ENCODE measurements at regions not wholly inside any gene's neighbourhood (a gene's known extent, or its start where the extent isn't known, plus 50 kb on each side); places are given as distances from the start of the nearest gene placed in this dataset.
"Not testable (repeated sequence)": the region's sequence is repeated elsewhere in the genome, so short reads cannot be mapped to it uniquely, and the experiment has no call there.

DNA sequence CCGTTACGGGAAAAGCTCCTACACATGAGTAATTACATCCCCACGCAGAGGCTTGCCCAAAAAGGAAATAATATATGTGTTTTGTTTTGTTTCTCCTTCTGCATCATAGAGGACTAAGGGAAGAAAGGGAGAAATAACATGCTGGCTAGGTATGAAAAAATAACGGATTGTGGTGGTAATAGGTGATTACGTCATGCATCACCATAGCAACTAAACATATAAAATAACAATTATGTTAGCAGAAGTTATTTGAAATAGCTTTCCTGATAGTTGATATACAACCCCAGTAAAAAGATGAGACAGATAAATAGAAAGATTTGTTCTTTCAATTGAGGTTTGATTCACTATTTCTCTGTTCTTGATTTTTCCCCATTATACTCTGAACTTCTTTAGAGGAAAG is 518.0 kb downstream of the ZNF516 start:
- DNase-seq = no peak

GRCh38 chr18:75970212-75970611 is 524.8 kb downstream of the ZNF516 start:
- H3K4me3 ChIP-seq = no peak overlapping the region
- H3K4me1 ChIP-seq = no peaks in the 10 kb centered on the region
- no peaks in the 10 kb centered on the region for H3K36me3 ChIP-seq
- no peak for DNase-seq
- no peak for TF ChIP-seq POLR2A (IDR thresholded peaks at IDR 0.05)
- TF ChIP-seq, protein P1, sequence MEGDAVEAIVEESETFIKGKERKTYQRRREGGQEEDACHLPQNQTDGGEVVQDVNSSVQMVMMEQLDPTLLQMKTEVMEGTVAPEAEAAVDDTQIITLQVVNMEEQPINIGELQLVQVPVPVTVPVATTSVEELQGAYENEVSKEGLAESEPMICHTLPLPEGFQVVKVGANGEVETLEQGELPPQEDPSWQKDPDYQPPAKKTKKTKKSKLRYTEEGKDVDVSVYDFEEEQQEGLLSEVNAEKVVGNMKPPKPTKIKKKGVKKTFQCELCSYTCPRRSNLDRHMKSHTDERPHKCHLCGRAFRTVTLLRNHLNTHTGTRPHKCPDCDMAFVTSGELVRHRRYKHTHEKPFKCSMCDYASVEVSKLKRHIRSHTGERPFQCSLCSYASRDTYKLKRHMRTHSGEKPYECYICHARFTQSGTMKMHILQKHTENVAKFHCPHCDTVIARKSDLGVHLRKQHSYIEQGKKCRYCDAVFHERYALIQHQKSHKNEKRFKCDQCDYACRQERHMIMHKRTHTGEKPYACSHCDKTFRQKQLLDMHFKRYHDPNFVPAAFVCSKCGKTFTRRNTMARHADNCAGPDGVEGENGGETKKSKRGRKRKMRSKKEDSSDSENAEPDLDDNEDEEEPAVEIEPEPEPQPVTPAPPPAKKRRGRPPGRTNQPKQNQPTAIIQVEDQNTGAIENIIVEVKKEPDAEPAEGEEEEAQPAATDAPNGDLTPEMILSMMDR (IDR thresholded peaks at IDR 0.05) = no peak
- H3K27me3 ChIP-seq = no peaks in the 10 kb centered on the region
- H3K9me3 ChIP-seq = no peaks in the 10 kb centered on the region
- H3K27ac ChIP-seq = no peak overlapping the region

More for the DNA sequence above, 518.0 kb downstream of the ZNF516 start:
- no peaks in the 10 kb centered on the region for H3K27me3 ChIP-seq
- H3K9me3 ChIP-seq = no peaks in the 10 kb centered on the region
- H3K36me3 ChIP-seq = no peaks in the 10 kb centered on the region
- no peaks in the 10 kb centered on the region for H3K4me1 ChIP-seq
- TF ChIP-seq, protein P1 (IDR thresholded peaks at IDR 0.05) = no peak
- TF ChIP-seq POLR2A (IDR thresholded peaks at IDR 0.05) = no peak
- no peak overlapping the region for H3K27ac ChIP-seq
- H3K4me3 ChIP-seq = no peak overlapping the region

DNA sequence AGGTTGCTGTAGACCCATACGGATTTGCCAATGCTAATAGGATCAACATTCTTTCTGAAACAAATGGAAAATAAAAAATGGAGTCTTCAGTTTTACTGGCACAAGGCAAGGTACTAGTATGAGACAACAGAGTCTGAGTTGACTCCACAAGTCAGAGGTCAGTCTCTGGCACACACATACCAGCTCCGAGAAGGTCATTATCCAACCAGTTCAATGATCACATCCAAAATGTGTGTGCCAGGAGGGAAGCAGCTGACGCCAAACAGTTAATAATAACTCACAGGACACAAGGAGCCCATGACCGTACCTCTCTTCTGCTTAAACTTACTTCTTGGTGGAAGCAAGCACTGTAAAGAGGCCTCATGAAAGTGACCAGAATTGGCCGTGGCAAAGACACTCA is 528.6 kb downstream of the ZNF516 start:
- no peaks in the 10 kb centered on the region for H3K36me3 ChIP-seq
- no peaks in the 10 kb centered on the region for H3K27me3 ChIP-seq

DNA sequence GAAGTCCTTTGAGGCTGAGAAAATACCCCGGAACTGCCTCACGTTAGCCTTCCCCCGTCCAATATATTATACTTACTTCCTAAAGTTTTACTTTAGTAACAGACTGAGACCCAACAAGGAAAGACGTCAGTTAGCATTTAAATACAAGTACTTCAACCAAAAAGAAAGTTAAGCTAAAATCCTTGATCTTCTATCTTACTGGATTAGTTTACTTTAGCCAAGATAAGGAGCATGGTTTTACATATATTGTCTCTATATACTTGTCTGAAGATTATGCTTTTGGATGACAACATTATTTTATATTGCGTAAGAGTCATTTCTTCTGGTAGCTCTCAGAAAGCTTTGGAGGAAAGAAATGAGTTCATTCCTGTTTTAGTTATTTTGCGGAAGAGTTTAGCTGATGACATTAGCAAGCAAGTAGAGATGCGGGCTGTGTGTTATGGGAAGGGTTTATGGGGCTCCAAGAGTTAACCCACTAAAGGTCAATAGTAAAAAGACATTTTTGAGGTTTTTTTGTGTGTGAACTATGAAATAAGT is 532.9 kb downstream of the ZNF516 start:
- TF ChIP-seq, protein P1 (IDR thresholded peaks at IDR 0.05) = no peak
- TF ChIP-seq POLR2A (IDR thresholded peaks at IDR 0.05) = no peak

More for the DNA sequence above, 528.6 kb downstream of the ZNF516 start:
- Histone ChIP-seq H3K4me3 (no peak overlapping the region), H3K27ac (no peak overlapping the region), H3K4me1 (no peaks in the 10 kb centered on the region), H3K9me3 (no peaks in the 10 kb centered on the region)
- no peak for DNase-seq
- TF ChIP-seq, protein P1 (IDR thresholded peaks at IDR 0.05) = no peak
- no peak for TF ChIP-seq POLR2A (IDR thresholded peaks at IDR 0.05)

DNA sequence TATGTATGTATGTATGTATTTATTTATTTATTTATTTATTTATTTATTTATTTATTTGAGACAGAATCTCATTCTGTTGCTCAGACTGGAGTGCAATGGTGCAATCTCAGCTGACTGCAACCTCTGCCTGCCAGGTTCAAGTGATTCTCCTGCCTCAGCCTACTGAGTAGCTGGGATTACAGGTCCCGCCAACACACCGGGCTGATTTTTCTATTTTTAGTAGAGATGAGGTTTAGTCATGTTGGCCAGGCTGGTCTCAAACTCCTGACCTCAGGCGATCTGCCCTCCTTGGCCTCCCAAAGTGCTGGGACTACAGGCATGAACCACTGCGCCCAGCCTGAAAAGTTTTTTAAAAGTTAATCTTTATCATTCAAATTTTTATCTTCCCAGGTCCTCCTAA is 532.9 kb upstream of the SMIM21 start:
- not testable (repeated sequence) for H3K36me3 ChIP-seq, H3K4me1 ChIP-seq, H3K9me3 ChIP-seq, H3K4me3 ChIP-seq, H3K27ac ChIP-seq, DNase-seq, H3K27me3 ChIP-seq

More for the DNA sequence above, 532.9 kb downstream of the ZNF516 start:
- Histone ChIP-seq H3K4me3 (no peak overlapping the region), H3K36me3 (no peaks in the 10 kb centered on the region), H3K4me1 (no peaks in the 10 kb centered on the region), H3K27ac (no peak overlapping the region), H3K27me3 (no peaks in the 10 kb centered on the region), H3K9me3 (no peaks in the 10 kb centered on the region)
- DNase-seq = no peak

- H3K27me3 ChIP-seq = no peaks in the 10 kb centered on the region
- H3K27ac ChIP-seq = no peak overlapping the region
- no peak overlapping the region for H3K4me3 ChIP-seq
- H3K36me3 ChIP-seq = no peaks in the 10 kb centered on the region
- no peaks in the 10 kb centered on the region for H3K9me3 ChIP-seq
- no peak for TF ChIP-seq POLR2A (IDR thresholded peaks at IDR 0.05)
- TF ChIP-seq, protein P1 (IDR thresholded peaks at IDR 0.05) = no peak
- no peaks in the 10 kb centered on the region for H3K4me1 ChIP-seq
- no peak for DNase-seq
Observed at GRCh38 chr18:75959150-75959549, 531.6 kb upstream of the SMIM21 start.
